Endodermal cell (in vitro differentiated cells): ENCODE measurements at regions not wholly inside any gene's neighbourhood (a gene's known extent, or its start where the extent isn't known, plus 50 kb on each side); places are given as distances from the start of the nearest gene placed in this dataset.

Experiments used
- DNase-seq: peaks from one replicate; pipeline ENCODE4 v3.0.0-alpha.2; 2017
- H3K27ac ChIP-seq: 2 replicates; pipeline ENCODE4 v1.5.1; 2013; ENCODE audit warnings: mild to moderate bottlenecking, low read depth, low read length, moderate library complexity
- H3K27me3 ChIP-seq: 2 replicates; pipeline ENCODE4 v1.6.1; 2013; ENCODE audit warnings: mild to moderate bottlenecking, low read length, moderate library complexity; ENCODE audit not compliant: insufficient read depth, control insufficient read depth, poor library complexity, severe bottlenecking
- H3K36me3 ChIP-seq: 2 replicates; pipeline ENCODE4 v1.7.0; 2013; ENCODE audit warnings: mild to moderate bottlenecking, low read length, moderate library complexity; ENCODE audit not compliant: control insufficient read depth, insufficient read depth
- H3K4me1 ChIP-seq: one replicate; pipeline ENCODE4 v1.7.0; 2013; ENCODE audit warnings: low read length; ENCODE audit not compliant: control insufficient read depth, insufficient read depth
- H3K4me3 ChIP-seq: 2 replicates; pipeline ENCODE4 v1.5.1; 2013; ENCODE audit warnings: mild to moderate bottlenecking, low read length, moderate library complexity
- H3K9ac ChIP-seq: 2 replicates; pipeline ENCODE4 v1.6.1; 2013; ENCODE audit warnings: mild to moderate bottlenecking, low read length, moderate library complexity; ENCODE audit not compliant: poor library complexity, severe bottlenecking; ENCODE audit errors: extremely low read depth
- H3K9me3 ChIP-seq: 2 replicates; pipeline ENCODE4 v1.6.1; 2013; ENCODE audit warnings: mild to moderate bottlenecking, low read length, moderate library complexity; ENCODE audit not compliant: control insufficient read depth
- H3K27ac Mint-ChIP-seq: 2 replicates; pipeline ENCODE4 v1.8.0; 2020; ENCODE audit warnings: mixed read lengths
- H3K27me3 Mint-ChIP-seq: 2 replicates; pipeline ENCODE4 v1.8.0; 2021; ENCODE audit warnings: mild to moderate bottlenecking, mixed read lengths; ENCODE audit not compliant: insufficient read depth
- H3K36me3 Mint-ChIP-seq: 2 replicates; pipeline ENCODE4 v1.8.0; 2020; ENCODE audit warnings: low read depth, mixed read lengths
- H3K4me1 Mint-ChIP-seq: 2 replicates; pipeline ENCODE4 v1.8.0; 2020; ENCODE audit warnings: mixed read lengths
- H3K4me3 Mint-ChIP-seq: 2 replicates; pipeline ENCODE4 v1.8.0; 2020; ENCODE audit warnings: mild to moderate bottlenecking, moderate library complexity, mixed read lengths
- H3K9me3 Mint-ChIP-seq: 2 replicates; pipeline ENCODE4 v1.8.0; 2020; ENCODE audit warnings: mild to moderate bottlenecking, mixed read lengths
- CTCF ChIP-seq: fragments of 200-600 bp; sonication (generic); conservative IDR thresholded peaks from 2 replicates; pipeline ENCODE4 v1.5.0; 2021; ENCODE audit warnings: antibody characterized with exemption, mild to moderate bottlenecking
- WGBS, 2 experiments: methylation state at CpG; one replicate each; pipeline versions ENCODE4 v1.1.5 to v1.1.7; 2013; ENCODE audit warnings: missing lambda C conversion rate in 2 of 2, mixed read lengths in 1 of 2; ENCODE audit not compliant: insufficient coverage in 1 of 2, insufficient read length in 1 of 2; 5-methylcytosine and 5-hydroxymethylcytosine counted together

- Mint-ChIP-seq H3K4me3 (no peak overlapping the region), H3K4me1 (peaks cover 13% of the 10 kb centered on the region), H3K9me3 (no peaks in the 10 kb centered on the region), H3K36me3 (no peaks in the 10 kb centered on the region), H3K27ac (no peak overlapping the region), H3K27me3 (no peaks in the 10 kb centered on the region)
- Histone ChIP-seq H3K27ac (no peak overlapping the region), H3K27me3 (no peaks in the 10 kb centered on the region), H3K4me3 (no peak overlapping the region), H3K36me3 (no peaks in the 10 kb centered on the region), H3K9ac (no peak overlapping the region), H3K9me3 (no peaks in the 10 kb centered on the region), H3K4me1 (no peaks in the 10 kb centered on the region)
- DNase-seq, result no peak
- TF ChIP-seq CTCF, result no peak
Measured at GRCh38 chr12:91414636-91415035, 232.0 kb upstream of the DCN start.

- no peak overlapping the region for H3K9ac ChIP-seq
- no peak overlapping the region for H3K4me3 ChIP-seq
- H3K4me1 ChIP-seq, result no peaks in the 10 kb centered on the region
- no peaks in the 10 kb centered on the region for H3K27me3 ChIP-seq
- no peaks in the 10 kb centered on the region for H3K36me3 ChIP-seq
- H3K9me3 ChIP-seq, result no peaks in the 10 kb centered on the region
- Mint-ChIP-seq H3K27ac (no peak overlapping the region), H3K27me3 (no peaks in the 10 kb centered on the region), H3K9me3 (no peaks in the 10 kb centered on the region), H3K36me3 (no peaks in the 10 kb centered on the region), H3K4me1 (peaks cover 13% of the 10 kb centered on the region), H3K4me3 (no peak overlapping the region)
- DNase-seq, result no peak
- TF ChIP-seq CTCF, result no peak
- H3K27ac ChIP-seq, result no peak overlapping the region
- 86% methylated on average over 6 of the region's 6 CpGs; no CpG with 5 or more reads in 1 of the 2 experiments for WGBS, 2 experiments
Measured at GRCh38 chr12:91413581-91414546, 231.2 kb upstream of the DCN start.

GRCh38 chr12:91406920-91407341 lies 224.3 kb upstream of the DCN start:
- no peak overlapping the region for H3K9ac ChIP-seq
- H3K9me3 ChIP-seq, result no peaks in the 10 kb centered on the region
- peak; percentile 51 for DNase-seq
- Mint-ChIP-seq H3K36me3 (no peaks in the 10 kb centered on the region), H3K9me3 (no peaks in the 10 kb centered on the region), H3K27me3 (no peaks in the 10 kb centered on the region), H3K27ac (no peak overlapping the region), H3K4me3 (no peak overlapping the region), H3K4me1 (no peaks in the 10 kb centered on the region)
- H3K4me1 ChIP-seq, result no peaks in the 10 kb centered on the region
- H3K36me3 ChIP-seq, result no peaks in the 10 kb centered on the region
- no peak for TF ChIP-seq CTCF
- 89 to 100% methylated on average over 1 of the region's 1 CpG for WGBS, 2 experiments
- no peak overlapping the region for H3K27ac ChIP-seq
- H3K4me3 ChIP-seq, result no peak overlapping the region
- no peaks in the 10 kb centered on the region for H3K27me3 ChIP-seq
